Mesodermal cell (in vitro differentiated cells): ENCODE measurements at regions not wholly inside any gene's neighbourhood (a gene's known extent, or its start where the extent isn't known, plus 50 kb on each side); places are given as distances from the start of the nearest gene placed in this dataset.
"Not testable (repeated sequence)": the region's sequence is repeated elsewhere in the genome, so short reads cannot be mapped to it uniquely, and the experiment has no call there.

Experiments used
- H3K27ac ChIP-seq: 2 replicates; pipeline ENCODE4 v1.7.0; 2013; ENCODE audit warnings: mild to moderate bottlenecking, low read depth, low read length, moderate library complexity; ENCODE audit not compliant: severe bottlenecking
- H3K36me3 ChIP-seq: 2 replicates; pipeline ENCODE4 v1.7.1; 2013; ENCODE audit warnings: mild to moderate bottlenecking, low read length, moderate library complexity; ENCODE audit not compliant: control insufficient read depth, insufficient read depth
- H3K4me1 ChIP-seq: one replicate; pipeline ENCODE4 v1.7.1; 2013; ENCODE audit warnings: mild to moderate bottlenecking, low read length; ENCODE audit not compliant: insufficient read depth, control insufficient read depth, poor library complexity, severe bottlenecking
- H3K4me3 ChIP-seq: 2 replicates; pipeline ENCODE4 v1.7.0; 2013; ENCODE audit warnings: low read length, control low read depth, mild to moderate bottlenecking; ENCODE audit not compliant: insufficient read depth, poor library complexity, severe bottlenecking; ENCODE audit errors: extremely low read depth
- H3K9me3 ChIP-seq: 2 replicates; pipeline ENCODE4 v1.7.1; 2013; ENCODE audit warnings: mild to moderate bottlenecking, low read length, moderate library complexity; ENCODE audit not compliant: control insufficient read depth
- WGBS, 2 experiments: methylation state at CpG; one replicate each; pipeline ENCODE4 v1.1.5; 2013; ENCODE audit warnings: missing lambda C conversion rate in 2 of 2; ENCODE audit not compliant: insufficient coverage in 2 of 2; 5-methylcytosine and 5-hydroxymethylcytosine counted together

DNA sequence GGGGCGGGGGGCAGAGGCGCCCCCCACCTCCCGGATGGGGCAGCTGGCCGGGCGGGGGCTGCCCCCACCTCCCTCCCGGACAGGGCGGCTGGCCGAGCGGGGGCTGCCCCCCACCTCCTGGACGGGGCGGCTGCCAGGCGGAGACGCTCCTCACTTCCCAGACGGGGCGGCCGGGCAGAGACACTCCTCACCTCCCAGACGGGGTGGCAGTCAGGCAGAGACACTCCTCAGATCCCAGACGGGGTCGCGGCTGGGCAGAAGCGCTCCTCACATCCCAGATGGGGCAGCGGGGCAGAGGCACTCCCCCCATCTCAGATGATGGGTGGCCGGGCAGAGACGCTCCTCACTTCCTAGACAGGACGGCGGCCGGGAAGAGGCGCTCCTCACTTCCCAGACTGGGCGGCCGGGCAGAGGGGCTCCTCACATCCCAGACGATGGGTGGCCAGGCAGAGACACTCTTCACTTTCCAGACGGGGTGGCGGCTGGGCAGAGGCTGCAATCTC is 240.1 kb downstream of the NPIPA7 start:
- WGBS, 2 experiments: 98% methylated on average over 8 of the region's 33 CpGs; no CpG with 5 or more reads in 1 of the 2 experiments
- not testable (repeated sequence) for H3K36me3 ChIP-seq, H3K4me1 ChIP-seq, H3K9me3 ChIP-seq, H3K27ac ChIP-seq, H3K4me3 ChIP-seq

DNA sequence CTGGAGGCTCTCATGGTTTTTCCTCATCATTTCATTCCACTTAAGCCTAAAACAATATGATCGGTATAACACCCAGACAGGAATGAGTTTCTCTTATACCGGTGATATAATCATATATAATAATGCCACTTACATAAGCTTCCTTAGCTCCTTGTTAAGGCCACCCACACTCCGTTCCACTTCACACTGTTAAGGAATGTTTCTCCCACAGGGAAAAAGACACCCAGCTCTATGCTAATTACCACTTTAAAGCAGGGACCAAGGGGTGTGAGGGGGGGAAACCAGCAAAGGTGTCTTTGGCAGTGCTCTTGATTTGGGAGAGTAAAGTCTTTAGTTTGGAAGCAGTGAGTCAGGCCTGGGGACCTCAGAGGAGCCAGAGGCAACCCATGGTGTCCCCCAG is 245.4 kb downstream of the NPIPA7 start:
- not testable (repeated sequence) for H3K4me1 ChIP-seq, H3K36me3 ChIP-seq, H3K9me3 ChIP-seq, H3K27ac ChIP-seq, H3K4me3 ChIP-seq
- no CpG with 5 or more reads among the region's 3 CpGs for WGBS, 2 experiments

DNA sequence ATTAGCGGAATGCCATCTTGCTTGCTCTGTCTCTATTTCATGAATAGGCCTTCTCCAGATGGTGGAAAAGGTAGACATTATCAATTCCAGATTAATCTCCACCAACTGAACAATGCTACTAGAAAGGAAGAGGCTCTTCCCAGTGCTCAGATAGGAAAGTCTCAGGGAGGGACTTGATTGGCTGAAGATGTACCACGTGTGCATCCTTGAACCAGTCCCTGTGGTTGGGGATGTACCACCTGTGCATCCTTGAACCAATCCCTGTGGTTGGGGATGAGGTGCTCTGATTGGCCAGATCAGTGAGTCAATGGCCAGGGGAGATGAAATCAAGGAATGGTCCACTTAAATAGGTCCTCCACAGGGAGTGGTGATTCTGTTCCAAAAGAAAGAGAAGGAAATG is 246.2 kb downstream of the NPIPA7 start:
- 80 to 89% methylated on average over 1 of the region's 2 CpGs for WGBS, 2 experiments
- H3K4me3 ChIP-seq, H3K9me3 ChIP-seq, H3K27ac ChIP-seq, H3K36me3 ChIP-seq, H3K4me1 ChIP-seq: not testable (repeated sequence)

DNA sequence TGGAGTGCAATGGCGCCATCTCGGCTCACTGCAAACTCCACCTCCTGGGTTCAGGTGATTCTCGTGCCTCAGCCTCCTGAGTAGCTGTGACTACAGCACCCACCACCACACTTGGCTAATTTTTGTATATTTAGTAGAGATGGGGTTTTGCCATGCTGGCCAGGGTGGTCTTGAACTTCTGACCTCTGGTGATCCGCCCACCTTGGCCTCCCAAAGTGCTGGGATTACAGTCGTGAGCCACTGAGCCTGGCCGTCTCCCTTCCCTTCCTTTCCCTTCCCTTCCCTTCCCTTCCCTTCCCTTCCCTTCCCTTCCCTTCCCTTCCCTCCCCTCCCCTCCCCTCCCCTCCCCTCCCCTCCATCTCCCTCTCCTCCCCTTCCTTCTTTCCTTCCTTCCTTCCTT is 248.9 kb downstream of the NPIPA7 start:
- not testable (repeated sequence) for H3K27ac ChIP-seq, H3K4me3 ChIP-seq, H3K36me3 ChIP-seq, H3K4me1 ChIP-seq, H3K9me3 ChIP-seq
- 100% methylated on average over 3 of the region's 6 CpGs; no CpG with 5 or more reads in 1 of the 2 experiments for WGBS, 2 experiments

DNA sequence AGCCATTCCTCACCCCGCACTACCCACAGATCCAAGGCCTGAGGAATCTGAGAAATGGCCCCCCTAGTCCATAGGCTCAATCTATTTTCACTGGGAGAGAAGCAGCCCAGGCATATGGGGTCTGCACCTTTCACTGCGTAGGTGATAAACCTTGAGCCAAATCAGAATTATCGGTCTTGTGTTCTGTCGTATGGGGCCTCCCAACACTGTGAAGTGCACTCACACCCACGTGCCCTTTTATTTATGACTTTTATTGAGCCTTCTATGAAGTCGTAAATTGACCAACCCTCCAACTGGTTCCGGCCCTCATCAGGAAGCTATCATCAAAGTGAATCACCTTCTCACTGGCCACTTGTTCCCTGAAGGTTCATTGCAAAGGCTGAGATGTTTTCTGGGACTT is 259.3 kb downstream of the NPIPA7 start:
- not testable (repeated sequence) for H3K9me3 ChIP-seq, H3K4me1 ChIP-seq, H3K36me3 ChIP-seq, H3K4me3 ChIP-seq, H3K27ac ChIP-seq
- WGBS, 2 experiments: 90% methylated on average over 2 of the region's 7 CpGs; no CpG with 5 or more reads in 1 of the 2 experiments

DNA sequence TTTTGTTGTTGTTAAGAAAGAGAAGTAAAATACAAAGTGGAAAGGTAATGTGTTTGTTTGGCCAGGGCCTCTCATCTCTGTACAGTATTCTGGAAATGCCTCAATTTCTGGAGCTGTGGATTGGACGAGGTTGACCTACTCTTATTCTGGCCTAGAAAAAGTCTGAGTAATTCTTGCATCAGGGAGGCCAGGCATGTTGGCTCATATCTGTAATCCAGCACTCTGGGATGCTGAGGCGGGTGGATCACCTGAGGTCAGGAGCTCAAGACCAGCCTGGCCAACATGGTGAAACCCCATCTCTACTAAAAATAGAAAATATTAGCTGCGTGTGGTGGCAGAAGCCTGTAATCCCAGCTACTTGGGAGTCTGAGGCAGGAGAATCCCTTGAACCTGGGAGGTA is 259.8 kb downstream of the NPIPA7 start:
- H3K36me3 ChIP-seq, H3K4me3 ChIP-seq, H3K9me3 ChIP-seq, H3K4me1 ChIP-seq, H3K27ac ChIP-seq: not testable (repeated sequence)
- WGBS, 2 experiments: no CpG with 5 or more reads among the region's 3 CpGs

DNA sequence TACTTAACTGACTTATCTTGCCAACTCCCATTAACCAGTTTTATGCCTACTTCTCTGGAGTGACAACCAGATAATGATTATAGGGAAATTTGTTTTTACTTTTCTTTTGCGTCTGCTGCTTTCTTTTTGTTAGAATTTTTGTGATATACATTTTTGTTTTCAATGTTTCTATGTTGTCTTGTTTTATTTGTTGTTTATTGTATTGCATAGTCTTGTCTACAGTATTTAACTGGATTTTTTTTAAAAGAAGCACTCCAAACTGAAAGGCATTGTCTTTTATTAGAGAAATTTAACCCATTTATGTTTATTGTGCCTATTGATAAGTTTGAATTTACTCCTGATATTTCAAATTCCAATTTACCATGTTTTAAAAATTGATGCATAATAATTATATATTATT is 264.9 kb downstream of the NPIPA7 start:
- H3K27ac ChIP-seq, H3K9me3 ChIP-seq, H3K4me3 ChIP-seq, H3K36me3 ChIP-seq, H3K4me1 ChIP-seq: not testable (repeated sequence)
- WGBS, 2 experiments: no CpG with 5 or more reads among the region's 1 CpG

DNA sequence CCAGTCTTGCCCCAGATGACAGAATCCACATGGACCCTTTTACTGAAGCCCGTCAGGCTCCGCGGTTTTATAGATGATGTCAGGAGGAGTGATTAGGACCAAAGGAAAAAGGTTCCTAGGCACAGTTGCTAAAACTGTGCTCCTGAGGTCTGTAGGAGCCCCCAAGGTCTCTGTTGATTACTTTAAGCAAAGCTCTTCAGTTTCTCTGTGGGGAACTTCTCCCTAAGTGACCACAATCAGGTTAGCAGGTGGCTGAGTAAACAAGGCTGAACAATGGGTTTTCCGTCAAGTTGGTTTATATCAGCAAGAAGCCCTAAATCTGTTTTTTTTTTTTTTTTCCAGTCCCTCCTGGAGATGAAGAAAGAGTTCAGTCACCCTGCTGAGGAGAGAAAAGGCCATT is 269.1 kb downstream of the NPIPA7 start:
- WGBS, 2 experiments: no CpG with 5 or more reads among the region's 4 CpGs
- not testable (repeated sequence) for H3K36me3 ChIP-seq, H3K27ac ChIP-seq, H3K9me3 ChIP-seq, H3K4me1 ChIP-seq, H3K4me3 ChIP-seq

DNA sequence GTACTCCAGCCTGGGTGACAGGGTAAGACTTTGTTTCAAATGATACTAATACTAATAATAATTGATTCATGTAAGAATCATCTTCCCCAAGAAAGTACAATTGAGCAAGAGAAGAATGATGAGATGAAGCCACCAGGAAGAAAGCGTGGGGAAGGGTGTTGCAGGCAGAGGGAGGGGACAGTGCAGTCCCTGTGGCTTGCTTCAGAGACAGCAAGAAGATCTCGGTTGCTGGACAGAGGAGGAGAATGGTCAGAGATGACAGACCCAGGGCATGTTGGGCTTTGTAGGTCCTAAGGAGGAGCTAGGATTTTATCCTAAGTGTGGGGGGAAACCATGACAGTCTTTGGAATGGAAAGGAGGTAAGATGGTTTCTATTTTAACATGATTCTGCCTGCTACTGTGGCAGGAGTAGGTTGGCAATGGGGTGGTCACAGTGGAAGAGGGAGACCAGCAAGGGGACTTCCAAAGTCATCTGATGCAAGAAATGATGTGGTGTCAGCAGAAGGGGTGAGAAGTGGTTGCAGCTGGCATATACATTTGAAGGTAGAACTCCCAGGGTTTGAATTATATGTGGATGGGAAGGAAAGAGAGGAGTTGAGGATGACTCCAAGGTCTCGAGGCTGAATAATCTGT is 293.4 kb downstream of the NPIPA7 start:
- H3K36me3 ChIP-seq, H3K4me1 ChIP-seq, H3K27ac ChIP-seq, H3K4me3 ChIP-seq, H3K9me3 ChIP-seq: not testable (repeated sequence)
- WGBS, 2 experiments: no CpG with 5 or more reads among the region's 3 CpGs

DNA sequence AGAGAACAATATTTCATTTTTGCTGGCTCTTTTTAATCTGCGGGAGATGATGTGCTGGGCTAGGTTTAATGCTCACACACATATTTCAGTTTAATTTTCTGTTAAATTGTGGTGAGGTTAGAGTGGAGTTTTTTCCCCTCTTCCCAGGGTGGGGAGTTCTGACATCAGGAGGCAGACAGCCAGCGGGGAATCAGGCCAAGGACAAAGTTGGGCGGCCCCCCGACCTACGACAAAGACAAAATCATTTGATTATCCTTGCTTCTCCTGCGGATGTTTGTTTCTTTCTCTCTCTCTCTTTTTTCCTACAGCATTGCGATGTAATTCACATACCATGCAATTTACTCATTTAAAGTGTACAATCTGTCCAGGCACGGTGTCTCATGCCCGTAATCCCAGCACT is 295.9 kb downstream of the NPIPA7 start:
- H3K36me3 ChIP-seq, H3K4me3 ChIP-seq, H3K27ac ChIP-seq, H3K4me1 ChIP-seq, H3K9me3 ChIP-seq: not testable (repeated sequence)
- no CpG with 5 or more reads among the region's 9 CpGs for WGBS, 2 experiments

DNA sequence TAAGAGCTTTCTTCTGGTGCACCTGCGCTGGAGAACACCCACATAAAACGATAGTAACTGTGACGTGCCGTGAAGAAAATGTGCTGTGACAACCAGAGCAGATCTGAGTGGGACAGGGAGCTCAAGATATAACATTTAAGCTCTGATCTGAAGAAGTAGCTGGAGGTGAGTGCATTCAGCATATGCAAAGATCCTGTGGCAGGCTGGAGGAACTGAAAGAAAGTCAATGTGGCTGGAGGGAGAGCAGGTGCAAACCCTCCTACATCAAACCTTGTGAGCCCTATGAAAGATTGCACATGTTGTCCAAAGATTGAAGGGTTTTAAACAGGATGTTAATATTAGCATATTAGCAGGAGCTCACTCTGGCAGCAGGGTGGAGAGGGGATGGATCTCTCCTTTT is 342.9 kb downstream of the NPIPA7 start:
- not testable (repeated sequence) for H3K4me1 ChIP-seq, H3K36me3 ChIP-seq, H3K4me3 ChIP-seq, H3K9me3 ChIP-seq, H3K27ac ChIP-seq
- no CpG with 5 or more reads among the region's 4 CpGs for WGBS, 2 experiments
